AML-193 (cell line): ENCODE measurements at regions not wholly inside any gene's neighbourhood (a gene's known extent, or its start where the extent isn't known, plus 50 kb on each side); places are given as distances from the start of the nearest gene placed in this dataset.
A peak's percentile ranks its signal among the peaks of the same experiment; 100 is the strongest.
"Not testable (repeated sequence)": the region's sequence is repeated elsewhere in the genome, so short reads cannot be mapped to it uniquely, and the experiment has no call there.

ENCODE experiments used
- DNase-seq, 2 experiments: peaks; one replicate each; lab custom pipeline; 2025; lab: John Stamatoyannopoulos, UW

DNA sequence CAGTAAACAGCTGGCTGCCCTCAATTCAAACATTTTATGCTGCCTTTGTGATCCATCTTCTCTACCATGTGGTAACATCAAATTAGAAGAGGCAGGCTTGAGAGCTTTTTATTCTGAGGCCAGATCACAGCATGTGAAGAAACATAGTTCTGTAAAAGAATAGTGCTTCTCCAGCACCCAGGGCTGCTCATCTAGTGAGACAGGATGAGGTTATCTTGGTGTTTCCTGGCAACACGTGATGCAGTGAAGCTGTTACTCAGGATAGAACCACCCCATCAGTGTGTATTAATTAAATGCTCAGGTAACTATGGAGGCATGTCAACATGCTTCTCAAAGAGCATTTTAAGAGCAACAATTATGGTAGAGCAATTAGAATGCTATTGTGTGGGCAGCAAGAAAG lies 400.5 kb upstream of the ACO1 start:
- DNase-seq, result no peak

DNA sequence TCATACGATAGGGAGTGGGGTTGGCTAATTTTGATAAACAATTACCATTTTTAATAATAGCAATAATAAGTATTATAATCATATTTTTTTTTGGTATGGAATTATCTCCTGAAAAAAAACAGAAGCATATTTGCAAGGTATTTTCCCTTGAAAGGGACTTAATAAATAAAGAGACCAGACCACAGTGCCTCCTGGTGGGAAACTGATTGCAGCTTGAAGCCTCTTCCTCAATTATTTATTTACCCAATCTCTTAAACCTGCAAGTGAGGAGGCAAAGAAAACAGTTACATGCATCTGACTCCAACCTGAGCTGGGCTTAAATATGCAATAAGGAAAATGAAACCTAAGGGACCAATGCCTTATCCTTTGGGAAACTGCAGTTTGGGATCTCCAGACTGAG lies 388.1 kb upstream of the ACO1 start:
- no peak for DNase-seq

DNA sequence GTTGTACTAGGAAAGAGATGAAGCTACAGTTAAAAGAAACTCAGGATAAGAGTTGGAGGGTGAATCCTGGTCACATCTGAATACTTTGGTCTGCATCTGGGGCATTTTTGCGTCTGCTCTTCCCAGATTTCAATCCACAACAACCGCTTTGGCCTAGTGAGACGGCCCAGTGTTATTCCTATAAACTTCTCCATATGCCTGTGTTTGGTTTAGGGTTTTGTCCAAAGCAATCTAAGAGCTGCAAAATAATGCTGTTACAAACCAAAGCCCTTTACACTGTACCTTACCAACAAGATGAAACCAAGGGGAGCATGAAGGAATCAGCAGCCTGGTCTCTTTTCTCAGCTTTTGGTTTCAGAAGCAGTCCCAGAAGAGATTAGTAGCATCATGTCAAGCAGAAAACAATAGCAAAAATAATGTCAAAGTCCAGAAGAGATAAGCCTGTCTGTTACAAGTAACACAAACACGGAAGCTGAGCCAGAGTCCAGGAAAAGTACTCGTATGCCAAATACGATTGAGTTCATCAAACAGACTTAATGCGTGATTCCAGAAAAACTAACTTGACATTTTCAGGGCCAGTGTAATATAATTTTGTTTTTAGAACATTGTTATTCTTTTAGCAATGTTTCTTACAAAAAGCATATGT lies 379.9 kb upstream of the ACO1 start:
- no peak for DNase-seq

DNA sequence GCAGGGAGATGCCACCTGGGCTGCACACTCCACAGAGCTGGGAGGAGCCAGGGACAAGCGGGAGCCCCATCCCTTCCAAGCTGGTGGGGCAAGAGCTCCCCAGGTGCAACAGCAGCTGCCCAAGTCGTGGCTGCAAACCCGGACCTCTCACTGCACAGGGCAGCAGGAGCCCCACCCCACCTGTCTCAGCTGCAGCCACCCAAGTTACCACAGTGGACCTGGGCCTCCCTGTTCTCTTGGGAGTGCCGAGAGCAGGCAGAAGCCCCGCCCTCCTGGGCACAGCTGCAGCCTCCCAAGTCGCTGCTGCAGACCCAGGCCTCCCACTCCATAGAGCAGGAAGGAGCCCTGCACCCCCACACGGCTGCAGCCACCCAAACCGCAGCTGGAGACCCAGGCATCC lies 374.1 kb upstream of the ACO1 start:
- DNase-seq, result no peak

DNA sequence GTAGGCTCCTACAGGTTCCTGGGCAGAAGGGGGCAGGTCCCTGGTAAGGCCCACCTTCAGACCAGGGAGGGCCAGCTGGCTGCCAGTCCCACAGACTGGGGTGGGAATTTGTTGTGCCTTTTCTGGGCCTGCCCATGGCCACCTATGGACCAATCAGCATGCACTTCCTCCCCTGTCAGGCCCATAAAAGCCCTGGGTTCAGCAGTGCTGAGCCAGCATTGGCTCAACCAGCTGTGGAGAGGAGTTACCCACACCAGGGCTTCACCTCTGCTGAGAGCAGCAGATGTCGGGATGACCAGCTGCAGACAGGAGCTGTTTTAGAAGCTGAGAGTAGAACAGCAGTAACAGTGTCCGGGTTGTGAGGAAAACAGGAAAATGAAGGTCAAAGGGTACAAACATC lies 373.4 kb upstream of the ACO1 start:
- DNase-seq, result no peak

DNA sequence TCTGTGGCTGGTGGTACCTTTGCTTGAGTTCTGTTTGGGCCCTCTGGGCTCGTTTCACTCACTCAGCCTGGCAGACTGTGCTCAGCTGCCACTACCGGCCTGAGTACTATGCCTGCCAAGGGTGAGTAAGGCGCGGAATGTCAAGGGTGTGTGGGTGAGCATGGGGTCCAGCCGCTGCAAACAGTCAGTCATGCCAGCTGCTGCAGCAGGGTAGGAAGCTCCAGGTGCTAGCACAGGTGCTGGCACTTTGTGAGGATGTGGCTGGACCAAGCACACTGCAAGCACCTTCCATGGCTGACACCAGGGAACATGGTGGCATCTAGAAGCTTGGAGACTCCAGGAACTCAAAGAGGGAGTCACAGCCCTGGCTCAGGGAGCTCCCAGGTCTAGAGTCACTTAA lies 368.6 kb upstream of the ACO1 start:
- DNase-seq, result no peak

- no peak for DNase-seq
These were observed 338.9 kb upstream of the ACO1 start for GRCh38 chr9:32045513-32045912.

DNA sequence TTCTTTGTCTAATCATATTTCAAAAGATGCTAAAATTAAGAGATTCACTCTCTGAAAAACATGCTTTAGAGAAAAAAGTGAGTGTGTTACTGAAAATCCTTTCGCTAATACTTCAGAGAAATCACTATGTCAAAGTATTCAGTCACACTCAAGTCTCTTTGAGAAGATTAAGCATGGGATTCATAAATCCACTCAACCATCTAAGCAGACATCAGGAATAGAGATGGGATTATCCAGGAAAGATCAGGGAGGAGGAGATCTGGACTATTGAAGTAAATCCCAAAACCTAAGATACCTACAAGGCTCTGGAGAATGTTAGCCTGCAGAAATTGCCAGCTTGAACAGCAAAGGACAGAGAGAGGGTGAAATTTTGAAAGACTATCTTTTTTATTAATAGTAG lies 317.2 kb upstream of the ACO1 start:
- DNase-seq, result no peak

DNA sequence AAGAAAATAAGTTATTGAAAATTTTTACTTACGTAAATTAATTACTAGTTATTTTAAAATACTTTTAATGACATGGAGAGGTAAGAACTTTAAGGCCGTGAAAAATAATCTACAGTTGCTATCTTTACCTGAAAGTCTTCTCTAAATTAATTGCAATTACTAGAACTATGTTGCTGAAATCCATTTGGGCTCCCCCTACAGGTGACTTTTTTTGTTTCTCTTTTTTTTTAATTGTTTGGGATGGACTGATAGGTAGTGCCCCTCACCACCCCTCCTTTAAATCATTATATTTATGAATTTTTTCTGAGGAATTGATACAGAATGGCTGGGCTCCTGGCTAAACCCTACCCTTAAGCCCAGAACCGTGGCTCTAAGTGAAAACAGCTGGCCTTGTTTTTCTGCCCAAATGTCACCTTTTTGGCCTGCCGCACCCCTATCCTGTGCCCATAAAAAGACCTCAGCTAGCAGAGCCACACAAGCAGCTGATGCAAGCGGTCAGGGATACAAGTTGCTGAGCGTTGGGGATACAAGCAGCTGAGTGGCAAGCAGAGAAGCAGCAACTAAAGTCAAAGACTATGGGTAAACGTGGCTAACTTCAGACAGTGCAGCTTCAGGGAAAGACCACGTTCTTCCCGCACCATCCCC lies 315.2 kb upstream of the ACO1 start:
- peak in 1 of 2 experiments; percentile 12 for DNase-seq

DNA sequence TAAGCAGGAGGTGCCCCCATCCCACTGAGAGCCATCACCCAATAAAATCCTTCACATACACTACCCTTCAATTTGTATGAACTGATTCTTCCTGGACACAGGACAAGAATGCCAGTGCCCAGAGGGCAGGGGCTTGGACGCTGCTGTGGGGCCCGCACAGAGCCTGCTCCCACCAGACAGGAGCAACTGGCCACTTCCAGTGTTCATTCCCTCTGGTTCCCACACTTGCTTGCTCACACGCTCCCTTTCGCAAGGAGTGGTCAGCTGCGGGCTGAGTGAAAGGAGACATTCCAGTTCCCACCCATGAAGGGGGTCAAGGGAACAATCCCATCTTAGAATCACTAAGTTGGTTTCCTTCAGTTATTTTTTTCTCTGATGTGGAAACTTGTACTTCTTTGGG lies 314.5 kb upstream of the ACO1 start:
- no peak for DNase-seq

- no peak for DNase-seq
These were observed 311.9 kb upstream of the ACO1 start for GRCh38 chr9:32072570-32072969.

GRCh38 chr9:32092031-32092430 lies 292.4 kb upstream of the ACO1 start:
- DNase-seq, result no peak

DNA sequence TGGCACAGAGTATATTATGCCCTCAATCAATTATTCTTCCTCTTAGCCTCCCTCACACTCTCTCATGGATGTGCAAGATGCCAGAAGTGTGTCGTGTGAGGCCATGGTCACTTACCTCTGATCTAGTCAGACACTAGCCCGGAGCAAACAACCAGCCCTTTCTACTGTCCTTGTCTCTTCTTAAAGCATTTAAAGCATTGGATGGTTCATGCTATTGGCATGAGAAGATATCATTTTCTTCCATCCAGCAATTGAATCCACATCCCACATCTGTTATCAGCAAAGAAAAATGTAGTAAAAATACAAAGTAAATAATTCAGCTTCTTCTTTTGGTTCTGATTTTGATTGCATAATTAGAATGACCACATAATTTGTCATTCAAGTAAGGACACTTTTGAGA lies 267.2 kb upstream of the ACO1 start:
- DNase-seq, result no peak

- DNase-seq, result no peak
These were observed 255.9 kb upstream of the ACO1 start for GRCh38 chr9:32128546-32128945.

GRCh38 chr9:32130709-32131108 lies 253.7 kb upstream of the ACO1 start:
- not testable (repeated sequence) for DNase-seq

DNA sequence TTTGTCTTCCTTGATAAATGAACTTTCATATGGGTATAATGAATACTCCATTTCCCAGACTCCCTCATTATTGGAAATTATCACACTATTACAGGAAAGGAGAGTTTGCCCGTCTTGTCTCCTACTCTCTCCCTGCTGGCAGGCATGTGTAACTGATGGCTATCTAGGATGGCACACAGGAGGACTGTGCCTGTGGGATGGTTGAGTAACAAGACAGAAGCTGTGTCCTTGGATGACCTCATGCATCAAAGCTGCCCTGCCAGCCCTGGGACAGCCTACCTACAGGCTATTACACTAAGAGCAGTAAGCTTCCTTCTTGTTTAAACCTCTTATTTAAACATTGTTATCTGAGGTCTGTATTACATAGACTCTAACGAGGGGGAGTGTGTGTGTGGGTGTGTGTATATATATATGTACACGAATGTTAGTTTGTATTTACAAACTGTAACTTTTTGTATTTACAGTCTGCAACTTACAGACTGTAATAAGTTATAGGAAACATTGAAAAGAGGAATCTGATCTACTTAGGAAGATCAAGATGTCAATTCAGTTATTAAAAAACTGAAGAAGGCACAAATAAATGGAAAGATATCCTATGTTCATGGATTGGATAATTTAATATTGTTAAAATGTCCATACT lies 247.6 kb upstream of the ACO1 start:
- no peak for DNase-seq

GRCh38 chr9:32142074-32142473 lies 242.4 kb upstream of the ACO1 start:
- no peak for DNase-seq

DNA sequence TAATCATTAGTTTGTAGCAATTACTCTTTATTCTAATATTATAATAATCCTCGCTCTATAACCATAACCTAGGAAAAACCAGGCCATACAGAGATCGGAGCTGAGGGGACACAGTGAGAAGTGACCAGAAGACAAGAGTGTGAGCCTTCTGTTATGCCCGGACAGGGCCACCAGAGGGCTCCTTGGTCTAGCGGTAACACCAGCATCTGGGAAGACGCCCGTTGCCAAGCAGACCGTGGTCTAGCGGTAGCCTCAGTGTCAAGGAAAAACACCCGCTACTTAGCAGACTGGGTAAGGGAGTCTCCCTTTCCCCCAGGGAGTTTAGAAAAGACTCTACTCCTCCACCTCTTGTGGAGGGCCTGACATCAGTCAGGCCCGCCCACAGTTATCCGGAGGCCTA lies 235.9 kb upstream of the ACO1 start:
- DNase-seq, result not testable (repeated sequence)

DNA sequence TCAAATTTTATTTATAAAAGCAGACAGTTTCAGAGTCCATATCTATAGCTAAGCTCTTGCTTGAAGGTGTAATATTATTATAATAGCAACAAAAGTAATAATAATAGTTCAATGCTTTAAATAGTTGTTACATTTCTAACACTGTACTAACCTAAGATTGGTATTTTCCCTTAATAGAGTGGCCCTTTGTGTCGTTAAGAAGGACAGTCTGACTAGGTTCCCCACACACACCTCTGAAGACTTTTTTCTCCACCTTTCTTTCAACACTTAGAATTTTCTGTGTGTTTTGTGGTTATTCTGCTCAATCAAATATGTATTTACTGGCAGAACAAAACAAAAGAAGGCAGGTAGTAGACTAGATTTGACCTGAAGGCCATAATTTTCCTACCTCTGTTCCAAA lies 223.2 kb upstream of the ACO1 start:
- DNase-seq, result no peak

GRCh38 chr9:32161720-32162119 lies 222.7 kb upstream of the ACO1 start:
- no peak for DNase-seq

DNA sequence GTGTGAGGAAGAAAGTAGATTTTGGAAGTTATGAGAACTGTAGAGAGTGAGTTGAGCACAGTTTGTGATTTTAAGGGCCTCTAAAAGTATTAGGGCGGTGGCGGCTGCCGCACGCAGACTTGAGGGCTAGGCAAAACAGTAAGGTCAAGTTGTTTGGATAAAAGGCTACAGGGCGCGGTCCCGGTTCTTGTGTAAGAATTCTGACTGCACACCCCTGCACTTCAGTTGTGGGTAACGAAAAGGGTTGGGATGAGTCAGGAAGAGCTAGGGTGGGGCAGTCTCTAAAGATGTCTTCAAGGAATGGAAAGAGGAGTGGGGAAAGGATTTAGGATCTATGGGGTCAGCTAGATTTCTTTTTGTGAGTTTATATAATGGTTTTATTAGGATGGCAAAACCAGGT lies 218.1 kb upstream of the ACO1 start:
- not testable (repeated sequence) for DNase-seq

DNA sequence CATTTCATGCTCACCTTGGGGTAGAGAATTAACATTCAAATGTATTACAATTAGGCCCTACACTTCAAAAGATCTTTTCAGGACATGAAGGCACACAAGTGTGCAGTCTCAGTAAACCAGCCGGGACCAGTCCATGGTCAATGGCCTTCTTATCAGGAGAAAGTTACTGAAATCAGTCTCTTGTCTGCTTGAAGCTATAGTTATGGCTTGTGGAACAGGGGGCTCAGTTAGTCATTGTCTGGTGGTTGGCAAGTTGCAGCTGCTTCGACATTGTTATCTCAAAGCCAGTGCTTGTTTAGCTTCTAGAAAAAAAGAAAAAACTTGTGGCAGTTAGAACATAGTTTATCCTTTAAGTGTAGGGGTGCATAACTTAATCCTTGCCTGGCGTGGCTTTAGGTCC lies 213.1 kb upstream of the ACO1 start:
- DNase-seq, result no peak

- DNase-seq, result no peak
These were observed 212.2 kb upstream of the ACO1 start for GRCh38 chr9:32172256-32172655.

DNA sequence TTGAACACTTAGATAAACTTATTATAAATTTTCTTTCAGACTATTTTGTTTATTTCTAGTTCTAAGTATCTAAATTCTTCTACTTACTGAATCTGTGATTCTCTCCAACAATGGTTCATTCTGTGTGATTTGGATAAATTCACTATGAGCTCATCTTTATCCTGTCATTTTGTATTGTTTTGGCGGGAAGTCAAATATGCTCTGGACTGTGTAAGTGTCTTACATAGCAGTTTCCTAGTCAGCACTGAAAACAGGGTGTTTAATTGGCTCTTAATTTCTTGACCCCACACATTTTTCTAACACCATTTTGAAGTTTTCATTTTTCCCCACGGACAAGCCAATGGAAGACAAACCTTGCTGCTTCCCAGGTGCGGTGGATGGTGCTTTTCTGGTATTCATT lies 207.0 kb upstream of the ACO1 start:
- no peak for DNase-seq
